ENCODE measurements at regions not wholly inside any gene's neighbourhood (a gene's known extent, or its start where the extent isn't known, plus 50 kb on each side); places are given as distances from the start of the nearest gene placed in this dataset.

DNA sequence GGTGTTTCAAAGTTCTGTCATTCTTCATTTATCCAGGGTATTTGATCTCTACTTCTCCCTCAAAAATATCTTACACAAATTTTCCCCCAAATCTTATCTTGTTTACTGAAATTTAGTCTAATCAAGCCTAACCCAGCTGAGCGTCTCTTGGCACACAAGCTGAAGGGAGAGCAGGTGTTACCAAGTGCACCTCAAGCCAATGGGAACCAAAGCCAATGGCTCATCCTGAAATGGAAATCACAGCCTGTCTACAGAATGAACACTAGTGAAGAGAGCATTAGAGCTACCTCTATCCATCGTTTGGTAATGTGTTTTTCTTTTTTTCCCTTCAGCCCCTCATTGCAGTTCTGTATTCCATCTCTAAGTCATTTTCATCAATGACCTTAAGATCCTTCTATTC is 1350.8 kb downstream of the OLFM4 start:
- TF ChIP-seq, protein P1, sequence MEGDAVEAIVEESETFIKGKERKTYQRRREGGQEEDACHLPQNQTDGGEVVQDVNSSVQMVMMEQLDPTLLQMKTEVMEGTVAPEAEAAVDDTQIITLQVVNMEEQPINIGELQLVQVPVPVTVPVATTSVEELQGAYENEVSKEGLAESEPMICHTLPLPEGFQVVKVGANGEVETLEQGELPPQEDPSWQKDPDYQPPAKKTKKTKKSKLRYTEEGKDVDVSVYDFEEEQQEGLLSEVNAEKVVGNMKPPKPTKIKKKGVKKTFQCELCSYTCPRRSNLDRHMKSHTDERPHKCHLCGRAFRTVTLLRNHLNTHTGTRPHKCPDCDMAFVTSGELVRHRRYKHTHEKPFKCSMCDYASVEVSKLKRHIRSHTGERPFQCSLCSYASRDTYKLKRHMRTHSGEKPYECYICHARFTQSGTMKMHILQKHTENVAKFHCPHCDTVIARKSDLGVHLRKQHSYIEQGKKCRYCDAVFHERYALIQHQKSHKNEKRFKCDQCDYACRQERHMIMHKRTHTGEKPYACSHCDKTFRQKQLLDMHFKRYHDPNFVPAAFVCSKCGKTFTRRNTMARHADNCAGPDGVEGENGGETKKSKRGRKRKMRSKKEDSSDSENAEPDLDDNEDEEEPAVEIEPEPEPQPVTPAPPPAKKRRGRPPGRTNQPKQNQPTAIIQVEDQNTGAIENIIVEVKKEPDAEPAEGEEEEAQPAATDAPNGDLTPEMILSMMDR (IDR thresholded peaks at IDR 0.05), result no peak
- TF ChIP-seq EP300 (IDR thresholded peaks at IDR 0.05) (no peak), POLR2AphosphoS5 (IDR thresholded peaks at IDR 0.05) (no peak), POLR2A (IDR thresholded peaks at IDR 0.05) (no peak)

Data from sigmoid colon (tissue), 4 donors.